ENCODE measurements at regions not wholly inside any gene's neighbourhood (a gene's known extent, or its start where the extent isn't known, plus 50 kb on each side); places are given as distances from the start of the nearest gene placed in this dataset.

GRCh38 chr18:27662537-27662936, 477.4 kb upstream of the CHST9 start:
- TF ChIP-seq CTCF (IDR thresholded peaks at IDR 0.05) = no peak
- no peak for TF ChIP-seq REST (IDR thresholded peaks at IDR 0.05; ENCODE audit: insufficient read depth in 1 of 2, low read depth in 2 of 2, low read length in 1 of 2)
- TF ChIP-seq SIN3A (IDR thresholded peaks at IDR 0.05; ENCODE audit: borderline replicate concordance, insufficient read depth, low read depth, low read length) = no peak
- TF ChIP-seq POLR2AphosphoS5 (IDR thresholded peaks at IDR 0.05; ENCODE audit: low read depth, low read length) = no peak
- no peak for TF ChIP-seq TCF7L2 (IDR thresholded peaks at IDR 0.05; ENCODE audit: low read depth, low read length)

All from Panc1 (cell line).